ENCODE measurements at regions not wholly inside any gene's neighbourhood (a gene's known extent, or its start where the extent isn't known, plus 50 kb on each side); places are given as distances from the start of the nearest gene placed in this dataset.
"Not testable (repeated sequence)": the region's sequence is repeated elsewhere in the genome, so short reads cannot be mapped to it uniquely, and the experiment has no call there.

GRCh38 chr4:12439633-12440305, 1011.1 kb upstream of the HS3ST1 start:
- DNase-seq = no peak

- DNase-seq = not testable (repeated sequence)
Observed at GRCh38 chr4:12431259-12431658, 1002.6 kb upstream of the HS3ST1 start.

DNA sequence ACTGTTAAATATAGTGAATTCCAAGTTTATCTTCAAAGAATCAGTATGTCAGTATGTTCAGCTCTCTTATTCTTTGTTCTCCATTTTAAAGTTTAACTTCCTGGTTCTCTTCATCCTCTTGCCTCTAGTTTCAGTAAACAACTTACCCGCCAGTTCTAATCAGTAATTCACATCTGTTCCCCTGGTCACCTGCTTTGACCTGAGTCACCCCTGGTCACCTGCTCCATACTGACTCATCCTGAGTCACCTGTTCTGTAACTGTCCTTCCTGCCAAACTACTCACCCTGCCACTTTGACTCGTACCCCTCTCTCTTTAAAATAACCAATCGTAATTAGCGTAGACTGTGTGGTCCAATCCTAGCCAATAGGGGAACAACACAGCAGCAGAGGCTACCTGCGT, 992.7 kb upstream of the HS3ST1 start:
- DNase-seq = no peak

DNA sequence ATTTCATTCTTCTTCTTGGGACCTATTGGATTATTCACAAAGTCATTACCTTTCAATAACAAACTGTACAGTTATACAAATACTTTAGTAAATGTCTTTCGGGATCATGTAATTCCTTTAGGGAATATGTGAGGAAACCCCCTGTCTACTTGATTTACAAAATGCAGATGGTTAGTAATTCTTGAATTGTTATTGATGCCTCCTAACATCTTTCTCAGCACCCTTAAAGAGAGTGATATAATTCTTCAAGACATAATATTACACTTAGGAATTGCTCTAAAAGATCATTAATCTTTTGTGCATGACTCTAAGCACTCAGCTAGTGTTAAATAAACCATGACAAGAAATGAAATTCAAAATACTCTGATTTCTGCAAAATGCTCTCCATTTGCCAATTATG, 988.1 kb upstream of the HS3ST1 start:
- DNase-seq = no peak

GRCh38 chr4:12414181-12414812, 985.6 kb upstream of the HS3ST1 start:
- DNase-seq = no peak

DNA sequence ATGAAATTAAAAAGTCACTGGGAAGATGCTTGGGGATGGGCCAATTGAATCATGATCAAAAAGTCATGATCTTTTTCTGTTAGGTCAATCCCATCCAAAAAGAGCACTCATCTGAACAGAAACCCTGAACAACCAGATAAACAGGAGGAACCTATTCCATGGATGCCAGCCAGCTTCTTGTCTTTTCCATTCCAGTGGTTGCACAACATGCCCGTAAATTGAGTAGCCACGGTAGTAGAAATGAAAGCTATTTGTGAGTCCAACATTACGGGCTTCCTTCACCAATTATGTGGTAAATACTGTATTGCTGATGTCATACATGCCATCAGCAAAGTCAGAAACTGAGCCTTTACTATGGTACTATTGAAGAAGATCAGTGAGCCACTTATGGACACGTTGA, 982.4 kb upstream of the HS3ST1 start:
- no peak for DNase-seq

DNA sequence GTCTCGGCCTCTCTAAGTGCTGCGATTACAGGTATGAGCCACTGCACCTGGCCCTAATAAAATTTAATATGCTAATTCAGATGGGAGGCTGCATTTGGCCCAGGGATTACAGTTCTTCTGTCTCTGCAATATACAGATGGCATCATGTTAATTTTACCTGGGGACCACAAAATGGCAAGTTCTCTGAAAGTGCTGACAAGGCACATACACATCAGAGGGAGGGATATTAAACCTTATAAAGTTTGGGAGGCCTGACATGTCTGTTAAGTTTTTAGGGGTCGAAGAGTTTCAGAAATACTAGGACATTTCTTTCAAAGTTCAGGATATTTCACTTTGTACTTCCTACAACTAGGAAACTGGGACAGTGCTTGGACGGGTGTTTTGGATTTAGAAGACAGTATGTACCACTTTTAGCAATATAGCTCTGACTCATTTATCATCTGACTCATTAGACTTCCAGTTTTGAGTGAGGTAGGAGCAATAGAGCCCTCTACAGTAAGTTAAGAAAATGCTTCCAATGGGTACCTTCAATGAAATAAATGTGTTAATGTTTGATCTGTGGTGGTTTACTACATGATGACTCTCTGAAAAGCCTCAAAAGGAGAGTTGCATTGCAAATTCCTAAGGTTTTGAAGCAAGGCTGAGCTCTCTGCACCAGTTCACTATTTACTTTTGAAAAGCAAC, 981.0 kb upstream of the HS3ST1 start:
- DNase-seq = no peak

DNA sequence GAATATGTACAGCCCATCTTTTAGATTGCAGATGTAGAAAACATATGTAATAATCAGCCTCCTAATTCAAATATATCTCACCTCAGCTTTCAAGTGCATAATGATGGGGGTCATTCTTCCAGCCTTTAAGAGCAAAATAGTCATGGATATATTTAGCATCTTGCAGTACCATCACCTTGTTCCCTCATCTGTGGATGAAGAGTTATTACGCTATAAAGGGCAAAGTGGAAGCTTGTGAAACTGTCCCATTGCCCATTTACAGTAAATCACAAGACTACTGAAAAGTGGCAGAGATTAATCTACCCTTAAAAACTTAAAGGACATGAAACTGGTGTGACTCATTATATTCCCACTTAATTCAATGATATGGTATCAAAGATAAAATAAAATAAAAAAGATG, 979.7 kb upstream of the HS3ST1 start:
- no peak for DNase-seq

- no peak for DNase-seq
Observed at GRCh38 chr4:12403175-12403574, 974.5 kb upstream of the HS3ST1 start.

DNA sequence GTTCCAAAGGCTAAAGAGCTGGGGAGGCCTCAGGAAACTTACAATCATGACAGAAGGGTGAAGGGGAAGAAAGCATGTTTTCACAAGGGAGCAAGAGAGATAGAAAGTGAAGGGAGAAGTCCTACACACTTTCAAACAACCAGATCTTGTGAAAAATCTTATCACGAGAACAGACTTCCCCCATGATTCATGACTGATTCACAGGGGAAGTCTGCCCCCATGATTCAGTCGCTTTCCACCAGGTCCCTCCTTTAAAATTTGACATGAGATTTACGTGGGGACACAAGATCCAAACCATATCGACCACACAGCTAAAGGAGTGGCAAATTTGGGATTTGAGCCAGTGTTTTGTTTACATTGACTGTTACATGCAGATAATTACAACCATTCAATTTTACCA, 971.1 kb upstream of the HS3ST1 start:
- no peak for DNase-seq

DNA sequence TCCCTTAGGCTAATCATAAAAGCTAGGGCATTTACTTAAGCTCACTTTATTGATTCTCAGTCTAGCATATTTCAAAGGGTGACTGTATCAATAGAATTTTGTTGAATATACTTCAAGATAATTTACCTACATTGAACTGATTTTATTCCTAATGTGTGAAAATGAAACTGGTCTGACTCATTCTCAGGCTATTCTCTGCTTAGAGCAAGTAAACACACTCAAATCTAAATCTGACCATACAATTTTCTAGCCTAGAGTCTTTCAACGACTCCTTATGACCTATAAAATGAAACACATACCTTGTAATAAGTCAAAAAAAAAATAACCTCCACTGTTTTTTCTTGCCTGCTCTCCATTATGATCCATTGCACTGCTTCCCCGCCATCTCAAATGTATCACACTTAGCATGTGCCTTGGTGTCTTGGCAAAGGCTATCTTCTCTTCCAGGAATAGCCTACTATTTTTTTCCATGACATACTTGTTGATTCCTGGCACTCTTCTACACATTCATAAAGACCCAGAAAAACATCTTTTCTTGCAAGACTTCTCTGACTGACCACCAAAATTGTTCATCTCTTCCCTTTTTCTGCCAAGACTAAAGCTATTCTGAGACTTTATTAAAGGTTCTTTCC, 965.1 kb upstream of the HS3ST1 start:
- DNase-seq = no peak

GRCh38 chr4:12389604-12390003, 960.9 kb upstream of the HS3ST1 start:
- DNase-seq = no peak

- no peak for DNase-seq
Observed at GRCh38 chr4:12382567-12382966, 953.9 kb upstream of the HS3ST1 start.

DNA sequence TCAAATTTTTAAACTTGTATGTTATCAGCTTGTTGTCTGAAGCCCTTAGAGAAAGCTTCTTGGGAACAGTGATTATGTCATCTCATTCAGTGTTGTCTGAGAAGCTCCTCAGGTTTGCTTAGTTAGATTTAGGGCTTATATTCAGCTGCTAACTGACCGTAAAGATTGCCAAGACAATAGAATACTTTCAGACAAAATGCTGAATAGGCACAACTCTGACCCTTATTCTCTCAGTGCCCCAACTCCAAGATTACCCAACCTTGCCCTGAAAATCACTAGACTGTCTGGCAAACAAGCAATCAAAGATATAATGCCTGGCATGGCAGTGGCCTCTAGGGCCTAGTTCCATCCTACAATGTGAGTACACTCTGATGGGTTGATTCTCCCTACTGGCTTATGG, 950.5 kb upstream of the HS3ST1 start:
- no peak for DNase-seq

GRCh38 chr4:12375805-12376204, 947.1 kb upstream of the HS3ST1 start:
- no peak for DNase-seq

- DNase-seq = not testable (repeated sequence)
Observed at GRCh38 chr4:12365869-12366268, 937.2 kb upstream of the HS3ST1 start.

- DNase-seq = no peak
Observed at GRCh38 chr4:12360391-12360790, 931.7 kb upstream of the HS3ST1 start.

DNA sequence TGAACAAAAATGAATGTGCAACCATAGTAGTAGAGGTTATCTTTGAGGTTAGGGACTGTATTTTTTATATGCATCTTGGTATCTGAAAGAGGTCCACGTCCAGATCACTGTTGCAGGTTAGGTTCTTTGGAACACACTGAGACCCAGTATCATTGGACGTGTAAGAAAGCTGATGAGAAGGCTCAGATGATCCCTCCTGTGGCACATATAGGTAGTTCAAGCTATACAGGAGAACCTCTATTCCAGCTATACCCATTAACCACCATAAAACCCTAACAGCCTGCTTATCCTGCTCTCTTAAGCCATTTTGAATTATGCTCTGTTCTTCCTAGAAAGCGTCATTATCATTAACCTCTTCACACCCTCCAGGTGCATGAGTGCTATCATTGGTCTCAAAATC, 930.7 kb upstream of the HS3ST1 start:
- DNase-seq = no peak

DNA sequence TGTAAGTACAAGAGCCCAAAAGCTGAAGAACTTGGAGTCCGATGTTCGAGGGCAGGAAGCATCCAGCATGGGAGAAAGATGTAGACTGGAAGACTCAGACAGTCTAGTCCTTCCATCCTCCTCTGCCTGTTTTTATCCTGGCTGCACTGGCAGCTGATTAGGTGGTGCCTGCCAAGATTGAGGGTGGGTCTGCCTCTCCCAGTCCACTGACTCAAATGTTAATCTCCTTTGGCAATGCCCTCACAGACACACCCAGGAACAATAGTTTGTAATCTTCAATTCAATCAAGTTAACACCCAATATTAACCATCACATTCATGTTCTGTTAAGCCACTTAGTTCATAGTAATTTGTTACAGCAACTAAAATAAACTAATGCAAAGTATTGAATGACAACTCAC, 904.4 kb upstream of the HS3ST1 start:
- not testable (repeated sequence) for DNase-seq

DNA sequence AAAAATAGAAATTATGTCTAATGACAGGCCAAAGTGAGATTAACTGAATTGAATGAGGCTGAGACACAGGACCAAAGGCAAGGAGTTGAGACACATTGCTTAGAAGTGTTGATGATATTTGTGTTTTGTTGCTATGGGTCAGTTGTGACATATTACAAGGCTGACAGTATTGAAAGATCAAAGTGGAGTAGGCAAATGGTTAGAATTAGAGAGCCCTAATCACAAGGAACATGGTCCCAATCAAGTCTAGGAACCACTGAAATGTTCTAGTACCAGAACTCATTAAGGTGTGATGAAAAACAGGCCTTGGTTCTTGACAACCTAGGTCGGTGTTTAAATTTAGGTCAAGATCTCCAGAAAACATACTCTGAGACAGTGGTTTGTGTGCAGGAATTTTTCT, 896.3 kb upstream of the HS3ST1 start:
- DNase-seq = no peak

DNA sequence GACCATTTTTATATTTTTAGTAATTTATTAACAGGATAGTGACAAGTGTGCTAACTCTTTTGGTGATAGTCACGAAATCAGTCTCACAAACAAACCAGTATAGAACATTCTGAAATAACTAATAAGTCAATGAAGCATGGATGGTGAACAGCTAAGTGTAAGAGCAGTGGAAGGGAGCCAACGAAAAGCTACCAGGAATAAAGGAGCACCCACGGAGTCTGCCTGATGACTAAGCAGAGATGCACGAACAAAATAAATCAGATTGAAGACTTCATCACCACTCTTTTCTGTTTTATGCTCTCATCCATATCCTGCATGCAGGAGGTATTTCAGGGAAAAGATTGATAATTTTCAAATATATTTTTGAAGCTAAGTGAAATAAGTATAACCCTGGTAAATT, 891.1 kb upstream of the HS3ST1 start:
- no peak for DNase-seq

- DNase-seq = no peak
Observed at GRCh38 chr4:12304905-12305304, 876.2 kb upstream of the HS3ST1 start.

- no peak for DNase-seq
Observed at GRCh38 chr4:12296366-12296765, 867.7 kb upstream of the HS3ST1 start.
